ENCODE measurements at regions not wholly inside any gene's neighbourhood (a gene's known extent, or its start where the extent isn't known, plus 50 kb on each side); places are given as distances from the start of the nearest gene placed in this dataset.

DNA sequence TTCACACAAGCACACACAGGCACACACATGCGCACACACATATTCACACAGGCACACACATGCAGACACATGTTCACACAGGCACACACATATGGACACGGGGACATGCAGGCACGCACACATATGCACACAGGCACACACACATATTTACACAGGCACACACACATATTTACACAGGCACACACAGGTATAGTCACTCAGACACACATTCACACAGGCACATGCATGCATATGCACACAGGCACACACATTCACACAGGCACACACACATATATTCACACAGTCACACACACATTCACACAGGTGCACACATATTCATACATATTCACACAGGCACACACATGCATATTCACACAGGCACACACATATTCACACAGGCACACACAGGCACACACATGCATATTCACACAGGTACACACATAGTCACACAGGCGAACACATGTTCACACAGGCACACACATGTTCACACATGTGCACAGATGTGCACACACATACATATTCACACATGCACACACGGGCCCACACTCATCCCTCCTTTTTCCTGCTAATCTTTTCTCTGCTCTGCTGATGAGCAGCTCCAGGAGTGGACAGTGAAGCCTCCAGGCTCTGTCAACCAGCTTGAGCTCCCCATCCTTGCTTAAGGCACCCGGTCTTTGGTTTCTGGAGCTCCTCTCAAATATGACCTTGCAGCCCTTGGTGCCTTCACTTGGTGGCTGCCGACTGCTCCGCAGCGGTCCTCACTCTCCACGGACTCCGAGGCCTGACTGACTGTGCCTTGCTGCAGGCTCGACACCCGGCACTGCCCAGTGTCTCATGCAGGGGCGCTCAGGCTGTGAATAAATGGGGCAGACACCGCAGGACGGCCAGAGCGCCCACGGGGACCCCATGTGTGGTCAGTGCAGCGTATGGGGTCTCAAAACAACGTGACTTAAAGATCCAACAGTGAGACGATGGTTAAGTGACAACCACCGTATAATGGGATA is 581.2 kb upstream of the MGMT start:
- no peak for DNase-seq

DNA sequence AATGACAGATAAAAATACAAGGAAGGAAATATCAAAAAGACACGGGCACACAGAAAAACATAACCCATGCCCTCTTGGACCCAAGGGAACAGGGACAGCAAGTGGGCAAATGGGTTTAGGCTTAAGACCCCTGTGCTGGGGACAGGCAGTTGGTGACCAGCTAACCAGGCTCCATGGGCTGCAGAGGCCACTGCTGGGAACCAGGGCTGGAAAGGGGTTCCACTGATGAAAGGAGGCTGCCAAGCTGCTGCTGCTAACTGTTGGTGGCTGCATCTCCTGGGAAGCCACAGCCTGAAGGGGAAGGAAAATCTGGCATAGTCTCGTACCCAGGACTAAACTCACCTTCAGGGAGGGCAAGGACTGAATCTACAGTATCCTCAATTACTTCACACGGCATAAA is 579.2 kb upstream of the MGMT start:
- DNase-seq = no peak

- DNase-seq = no peak
These were observed 575.0 kb upstream of the MGMT start for GRCh38 chr10:128892005-128892404.

DNA sequence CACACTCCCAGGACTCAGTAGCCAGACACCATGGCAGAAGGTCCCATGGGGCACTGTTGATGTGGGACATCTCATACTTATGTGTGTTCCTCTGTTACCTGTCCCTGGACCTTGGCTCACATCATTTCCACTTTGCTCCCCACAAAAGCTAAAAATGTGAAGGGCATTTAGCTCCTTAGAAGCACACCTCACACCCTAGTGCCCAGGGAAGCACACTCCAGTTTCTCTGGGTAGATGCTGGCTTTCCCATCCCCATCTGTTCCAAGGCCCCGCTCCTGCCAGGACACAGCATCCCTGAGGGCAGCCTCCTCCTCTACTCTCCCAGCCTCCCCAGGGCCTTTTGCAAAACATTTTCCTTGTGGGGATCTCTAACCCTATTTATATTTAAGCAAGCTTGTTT is 572.4 kb upstream of the MGMT start:
- DNase-seq = no peak

DNA sequence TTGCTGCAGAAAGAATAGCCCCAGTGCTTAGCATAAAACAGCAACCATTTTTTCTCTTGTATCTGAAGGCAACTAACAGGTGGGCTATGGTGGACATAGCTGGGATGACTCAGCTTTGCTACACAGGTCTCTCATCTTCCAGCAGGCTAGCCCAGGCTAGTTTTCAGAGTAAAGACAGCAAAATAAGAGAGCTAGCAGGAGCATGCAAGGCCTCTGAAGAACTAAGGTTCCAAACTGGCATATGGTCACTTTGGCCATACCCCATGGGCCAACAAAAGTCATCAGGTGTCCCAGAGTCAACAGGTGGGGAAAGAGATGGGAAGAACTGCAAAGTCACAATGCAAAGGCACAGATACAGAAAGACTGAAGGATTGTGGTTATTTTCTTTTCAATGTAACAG is 571.6 kb upstream of the MGMT start:
- DNase-seq = no peak

DNA sequence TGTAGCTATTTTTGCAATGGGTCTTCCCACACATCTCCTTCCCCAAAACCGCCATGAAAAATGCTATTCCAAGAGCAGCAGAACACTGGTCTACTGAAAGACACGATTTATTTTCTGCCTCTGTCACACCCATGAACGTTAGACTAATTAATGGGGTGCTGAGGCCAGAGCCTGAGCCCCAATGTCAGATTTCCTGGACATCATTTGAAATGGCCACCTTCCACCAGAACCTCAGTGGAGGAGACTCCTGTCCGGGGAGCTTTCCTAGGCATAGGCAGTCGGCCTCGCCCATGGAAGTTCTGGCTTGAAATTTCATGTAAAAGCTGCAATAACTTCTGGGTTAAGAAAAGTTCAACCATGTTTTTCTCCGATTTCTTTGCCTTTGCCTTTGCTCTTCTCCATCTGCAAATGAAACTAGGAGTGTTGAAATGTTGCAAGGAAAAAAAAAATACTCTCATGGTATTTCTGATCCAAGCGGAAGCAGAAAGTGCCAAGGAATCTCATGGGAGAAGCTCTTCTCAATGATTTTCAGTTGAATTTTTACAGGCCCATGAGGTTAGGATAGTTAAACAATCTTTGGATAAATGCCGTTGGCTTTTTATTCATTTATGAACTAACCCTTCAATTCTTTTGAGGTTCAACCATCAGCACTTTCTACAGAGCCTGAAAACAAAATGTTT is 570.8 kb upstream of the MGMT start:
- DNase-seq = no peak

DNA sequence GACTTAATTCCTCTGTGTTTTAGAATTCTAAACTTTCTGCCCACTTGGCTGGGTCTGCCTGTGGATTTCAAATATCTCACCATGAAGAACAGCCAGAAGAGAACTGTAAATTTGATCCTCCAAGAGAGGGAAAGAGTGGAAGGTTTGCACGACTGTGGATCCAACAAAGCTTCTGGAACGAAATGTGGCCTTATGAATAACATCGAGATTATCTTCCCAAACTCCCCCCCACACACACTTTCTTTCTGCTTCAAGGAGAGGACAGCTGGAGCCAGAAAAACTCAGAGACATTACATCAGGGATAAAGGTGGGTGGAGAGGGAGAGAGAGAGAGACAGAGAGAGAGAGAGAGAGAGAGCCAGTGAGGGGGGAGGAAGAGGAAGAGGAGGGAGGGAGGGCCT is 570.1 kb upstream of the MGMT start:
- no peak for DNase-seq

DNA sequence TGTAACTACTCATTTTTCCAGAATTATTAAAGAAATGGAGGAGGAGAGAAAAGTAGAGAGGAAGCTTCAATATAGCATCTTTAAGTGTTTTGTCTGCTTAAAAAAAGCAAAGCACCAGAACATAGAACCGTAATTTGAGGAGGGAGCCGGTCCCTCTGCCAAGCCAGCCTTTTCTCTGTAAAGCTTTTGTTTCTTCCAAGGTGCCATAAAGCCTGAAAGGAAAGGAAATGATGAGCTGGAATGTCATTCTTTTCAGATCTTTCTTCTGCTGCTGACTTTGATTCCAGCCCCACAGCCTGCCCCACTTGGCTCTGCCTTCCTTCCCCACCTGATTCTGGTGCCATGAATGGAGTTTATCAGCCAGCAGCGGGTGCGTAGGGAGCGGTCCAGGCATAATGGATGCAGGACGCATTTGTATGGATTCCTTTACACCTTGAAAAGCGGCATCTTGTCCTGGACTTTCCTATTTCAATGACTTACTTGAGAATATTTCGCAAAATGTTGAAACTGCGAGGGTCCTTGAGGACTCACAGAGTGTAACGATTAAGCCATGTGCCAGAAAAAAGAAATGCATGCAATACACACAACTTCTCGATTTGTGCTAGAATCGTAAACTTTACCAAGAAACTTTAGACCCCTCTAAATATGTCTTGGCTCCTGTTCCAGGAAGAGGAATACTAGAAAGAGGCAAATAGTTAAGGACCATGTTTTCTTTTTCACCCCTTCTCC is 569.5 kb upstream of the MGMT start:
- DNase-seq = no peak

DNA sequence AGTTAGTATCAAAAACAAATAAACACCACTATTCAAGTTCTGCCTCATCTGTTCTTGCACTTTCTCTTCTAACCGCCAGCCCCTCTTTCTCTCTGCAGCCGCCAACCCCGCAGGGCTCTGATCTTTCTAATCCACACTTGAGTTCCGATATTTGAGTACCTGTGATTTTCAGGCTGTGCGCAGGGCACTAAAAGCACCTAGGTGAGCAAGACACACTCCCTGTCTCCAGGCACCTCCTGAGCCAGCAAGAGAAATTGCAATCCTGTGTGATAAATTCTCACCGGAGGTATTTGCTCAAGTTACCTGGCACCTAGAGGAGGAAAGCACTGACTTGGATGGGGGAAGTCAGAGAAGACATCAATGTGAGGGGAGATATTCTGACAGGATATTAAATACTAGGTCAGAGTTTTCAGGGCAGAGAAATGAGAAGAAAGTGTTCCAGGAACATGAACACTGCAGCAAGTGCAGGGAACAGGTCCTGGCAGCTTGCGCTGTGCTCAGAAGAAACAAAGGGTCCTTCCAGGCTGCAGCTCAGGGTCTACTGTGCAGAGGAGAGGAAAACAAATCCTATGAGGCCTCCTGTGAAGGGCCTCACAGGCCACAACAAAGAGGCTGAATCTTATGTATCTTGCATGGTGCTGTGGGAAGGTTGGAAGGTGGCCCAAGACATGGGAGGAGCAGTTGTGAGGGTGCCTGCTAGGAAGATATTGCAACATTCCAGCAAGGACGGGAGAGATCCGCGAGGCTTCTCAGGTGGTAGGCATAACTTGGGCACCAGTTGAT is 568.7 kb upstream of the MGMT start:
- DNase-seq = no peak

GRCh38 chr10:128898916-128899195 is 568.2 kb upstream of the MGMT start:
- DNase-seq = no peak

DNA sequence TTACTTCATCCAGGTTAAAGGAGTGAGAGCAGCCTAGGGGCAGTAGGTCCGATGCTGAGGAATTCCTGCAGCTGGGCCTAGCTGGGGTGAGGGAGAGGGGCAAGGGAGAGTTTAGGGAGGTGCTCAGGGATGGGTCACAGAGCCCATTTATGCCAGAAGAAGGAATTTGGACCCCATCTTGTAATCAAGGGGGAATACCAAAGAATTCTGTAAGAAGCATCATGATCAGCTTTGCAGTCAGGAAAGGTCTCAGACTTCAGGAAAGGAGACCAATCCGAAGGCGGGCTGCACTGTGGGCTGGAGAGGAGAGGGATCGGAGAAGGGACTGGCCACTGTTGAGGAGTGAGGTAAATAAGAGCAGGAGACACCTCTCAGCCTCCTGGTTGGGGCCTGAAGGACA is 566.6 kb upstream of the MGMT start:
- DNase-seq = no peak

- DNase-seq = no peak
These were observed 565.8 kb upstream of the MGMT start for GRCh38 chr10:128901236-128901635.

DNA sequence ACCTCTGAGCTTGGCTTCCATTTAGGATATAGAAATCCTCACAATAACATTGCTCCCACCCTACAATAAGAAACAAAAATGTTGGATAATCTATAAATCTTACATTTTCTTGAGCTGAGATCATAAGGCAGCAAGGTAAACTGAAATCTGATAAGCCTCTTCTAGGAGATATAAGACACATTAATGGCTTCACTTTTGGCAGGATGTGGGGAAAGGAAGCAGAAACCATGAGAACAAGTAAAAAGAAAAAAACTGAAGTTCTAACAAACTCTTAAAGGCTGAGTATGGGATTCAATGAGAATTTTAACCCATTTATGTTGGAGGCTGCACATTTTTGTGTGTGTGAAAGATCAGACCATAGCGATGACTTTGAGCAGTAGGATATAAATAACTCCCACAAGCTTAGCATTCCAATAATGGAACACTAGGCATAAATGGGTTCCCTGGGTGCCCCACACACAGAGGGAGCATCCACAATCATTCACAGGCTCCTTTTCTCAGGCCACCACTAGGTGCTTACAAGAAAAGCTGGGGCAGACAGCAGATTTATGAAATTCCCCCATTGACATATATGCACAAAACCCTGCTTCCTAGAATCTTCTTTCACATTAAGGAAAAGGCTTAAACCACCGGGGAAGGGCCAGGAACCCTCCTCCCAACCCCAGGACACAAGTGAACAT is 564.9 kb upstream of the MGMT start:
- no peak for DNase-seq

DNA sequence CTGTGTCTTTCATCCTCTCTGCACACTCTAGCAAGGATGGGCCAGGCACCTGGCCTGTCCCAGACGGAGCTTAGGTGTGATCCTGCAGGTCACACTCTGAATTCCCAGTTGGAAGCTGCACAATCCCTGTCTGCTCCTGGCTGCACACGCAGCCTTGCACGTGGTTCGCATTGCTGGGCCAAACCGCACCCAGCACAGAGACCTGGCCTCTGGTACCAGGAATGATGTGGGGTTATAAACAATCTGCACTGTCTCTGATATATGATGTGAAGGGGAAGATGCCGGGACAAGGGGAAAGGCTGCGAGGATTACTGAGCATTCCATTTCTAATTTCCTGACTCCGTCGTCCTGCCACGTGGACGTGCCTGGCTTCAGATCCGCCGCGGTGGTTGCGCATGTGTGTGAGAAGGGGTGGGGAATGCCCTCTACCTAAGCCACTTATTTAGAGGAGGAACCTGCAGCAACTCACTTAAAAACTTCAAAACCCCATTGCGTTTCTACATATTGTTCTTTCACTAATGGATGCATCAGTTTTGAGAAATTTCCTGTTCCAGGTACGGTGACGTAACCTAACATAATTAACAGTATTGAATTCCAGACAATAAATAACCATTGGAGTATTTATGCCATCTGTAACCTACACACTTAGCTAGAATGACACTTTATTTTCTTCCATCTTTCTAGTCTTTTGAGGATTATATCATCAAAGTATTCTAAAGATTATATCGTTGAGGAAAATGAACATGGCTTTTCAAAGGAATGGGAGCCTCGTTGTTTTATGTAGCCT is 559.7 kb upstream of the MGMT start:
- no peak for DNase-seq

DNA sequence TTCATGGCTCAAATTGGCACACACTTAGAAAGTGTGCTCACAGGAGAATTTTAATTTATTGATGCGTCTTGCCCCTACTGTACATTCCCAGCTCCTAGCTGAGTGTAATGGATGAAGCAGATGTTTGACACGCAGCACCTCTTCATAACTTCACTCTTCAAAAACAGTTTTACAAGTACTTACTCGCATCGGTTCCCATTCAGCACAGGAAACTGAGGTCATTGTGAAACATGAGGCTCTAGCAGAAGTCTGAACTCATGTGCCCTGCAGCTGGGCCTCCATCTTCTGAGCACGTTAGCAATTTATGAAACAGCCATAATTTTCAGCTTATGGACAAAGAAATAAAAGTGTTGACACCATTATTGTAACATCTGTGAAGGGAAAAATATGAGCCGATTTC is 558.9 kb upstream of the MGMT start:
- no peak for DNase-seq

- DNase-seq = no peak
These were observed 558.5 kb upstream of the MGMT start for GRCh38 chr10:128908499-128908898.

DNA sequence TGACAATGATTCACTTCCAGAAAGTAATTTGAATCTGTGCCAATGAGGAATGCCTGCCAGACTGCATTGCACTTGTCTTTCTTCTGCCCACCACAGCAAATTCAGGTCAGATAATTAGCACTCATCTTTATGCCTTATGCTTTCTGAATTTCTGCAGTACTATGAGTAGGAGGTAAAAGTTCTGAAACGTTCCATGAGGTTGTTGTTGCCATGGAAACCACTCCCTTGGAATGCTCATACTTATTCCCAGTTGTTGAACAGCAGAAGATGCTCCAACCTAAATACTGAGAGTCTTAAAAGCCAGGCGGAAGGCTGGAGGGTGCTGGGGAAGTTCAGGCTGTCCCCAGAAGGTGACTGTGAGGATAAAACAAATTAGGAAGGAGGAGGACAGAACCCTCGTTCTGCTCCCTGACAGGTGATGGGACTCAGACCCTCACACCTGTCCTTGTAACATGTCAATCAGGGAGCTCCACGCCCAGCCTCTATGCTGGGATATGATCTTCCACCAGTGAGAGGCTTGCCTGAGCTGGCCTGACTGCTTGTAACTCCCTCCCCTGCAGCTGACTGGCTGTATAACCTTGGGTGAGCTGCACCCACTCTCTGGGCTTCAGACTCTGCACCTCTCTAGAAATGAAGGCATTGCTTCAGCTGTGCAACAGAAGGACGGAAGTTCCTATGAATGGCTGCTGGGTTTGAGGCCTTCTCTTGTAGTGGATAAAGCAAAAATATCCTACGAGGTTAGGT is 554.3 kb upstream of the MGMT start:
- no peak for DNase-seq

DNA sequence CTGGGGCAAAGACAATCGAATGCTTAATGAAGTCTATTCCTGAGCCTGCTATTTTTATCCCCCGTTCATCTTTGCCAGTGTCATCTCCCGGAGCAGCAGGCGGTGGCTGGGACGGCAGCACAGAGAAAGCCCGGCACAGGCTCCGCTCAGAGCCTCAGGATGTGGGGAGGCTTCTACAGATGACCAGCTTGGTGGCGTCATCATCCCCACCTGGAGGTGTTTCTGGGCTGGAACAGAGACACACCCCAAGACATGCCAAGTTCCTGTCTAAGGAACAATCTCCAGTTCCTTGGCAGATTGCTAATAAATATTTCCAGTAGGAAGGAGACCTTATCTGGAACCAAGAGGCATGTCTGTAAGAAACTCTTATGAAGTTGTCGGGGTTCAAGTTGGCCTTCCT is 552.4 kb upstream of the MGMT start:
- no peak for DNase-seq

DNA sequence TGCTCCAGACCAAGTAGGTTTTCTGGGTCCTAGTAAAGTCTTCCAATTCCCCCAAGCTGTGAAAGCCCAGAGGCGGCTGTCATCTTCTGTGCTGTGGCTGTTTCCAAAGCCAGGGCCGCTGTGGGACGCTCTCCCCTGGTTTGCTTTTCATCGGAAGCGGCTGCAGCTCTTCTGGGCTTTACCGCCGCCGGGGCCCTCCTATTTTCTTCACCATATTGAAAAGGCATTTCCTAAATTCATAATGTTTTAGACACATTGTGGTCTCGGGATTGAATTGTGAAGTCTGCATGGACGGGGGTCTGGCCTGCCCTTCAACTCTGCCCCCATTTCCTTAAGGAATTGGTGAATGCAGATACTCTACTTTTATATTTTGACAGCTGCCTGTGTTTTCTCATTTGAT is 551.4 kb upstream of the MGMT start:
- no peak for DNase-seq

DNA sequence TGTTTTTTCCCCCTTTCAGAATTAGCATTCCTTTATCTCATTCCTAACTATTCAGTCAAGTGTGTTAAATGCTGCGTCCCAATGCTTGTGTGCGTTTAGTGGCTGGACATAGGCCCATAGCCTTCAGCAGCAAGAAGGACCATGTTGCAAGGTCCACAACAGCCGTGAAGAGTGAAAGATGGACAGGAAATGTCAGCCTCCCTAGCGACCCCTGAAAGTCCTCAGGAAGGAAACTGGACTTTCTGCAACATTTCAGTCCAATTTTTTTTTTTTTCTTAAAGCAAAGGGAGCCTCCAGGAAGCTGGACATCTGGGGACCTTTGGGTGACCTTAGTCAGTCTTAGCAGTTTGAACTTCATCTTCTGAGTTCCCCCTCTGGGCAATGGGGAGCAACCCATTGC is 550.7 kb upstream of the MGMT start:
- DNase-seq = no peak

Measured in activated naive CD4-positive, alpha-beta T cell (primary cell).